Islet of Langerhans (tissue), 1 donor: ENCODE measurements at regions not wholly inside any gene's neighbourhood (a gene's known extent, or its start where the extent isn't known, plus 50 kb on each side); places are given as distances from the start of the nearest gene placed in this dataset.
"Not testable (repeated sequence)": the region's sequence is repeated elsewhere in the genome, so short reads cannot be mapped to it uniquely, and the experiment has no call there.

Experiments
- FAIRE-seq: peaks from one replicate; lab custom pipeline; 2011; peaks lifted over from hg19 to GRCh38; lab: Jason Lieb, UNC

DNA sequence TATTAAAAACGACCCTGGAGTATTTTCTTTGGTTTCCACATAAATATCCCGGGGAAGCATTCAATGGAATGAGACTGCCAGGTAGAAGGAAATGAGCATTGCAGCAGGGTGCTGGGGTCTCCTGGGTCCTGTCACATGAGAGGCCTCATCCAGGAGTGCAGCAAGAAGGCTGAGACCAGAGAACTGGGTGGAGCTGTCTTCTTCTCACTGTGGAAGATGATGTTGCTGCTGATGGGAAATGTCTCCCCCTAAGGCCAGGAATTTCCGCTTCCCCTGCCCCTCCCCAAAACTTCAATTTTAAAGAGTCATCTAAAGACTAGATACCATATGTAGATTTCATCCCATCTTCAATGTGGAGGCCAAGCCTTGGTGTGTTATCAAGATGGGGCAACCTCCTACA is 95.2 kb upstream of the SIX2 start:
- FAIRE-seq = no peak

DNA sequence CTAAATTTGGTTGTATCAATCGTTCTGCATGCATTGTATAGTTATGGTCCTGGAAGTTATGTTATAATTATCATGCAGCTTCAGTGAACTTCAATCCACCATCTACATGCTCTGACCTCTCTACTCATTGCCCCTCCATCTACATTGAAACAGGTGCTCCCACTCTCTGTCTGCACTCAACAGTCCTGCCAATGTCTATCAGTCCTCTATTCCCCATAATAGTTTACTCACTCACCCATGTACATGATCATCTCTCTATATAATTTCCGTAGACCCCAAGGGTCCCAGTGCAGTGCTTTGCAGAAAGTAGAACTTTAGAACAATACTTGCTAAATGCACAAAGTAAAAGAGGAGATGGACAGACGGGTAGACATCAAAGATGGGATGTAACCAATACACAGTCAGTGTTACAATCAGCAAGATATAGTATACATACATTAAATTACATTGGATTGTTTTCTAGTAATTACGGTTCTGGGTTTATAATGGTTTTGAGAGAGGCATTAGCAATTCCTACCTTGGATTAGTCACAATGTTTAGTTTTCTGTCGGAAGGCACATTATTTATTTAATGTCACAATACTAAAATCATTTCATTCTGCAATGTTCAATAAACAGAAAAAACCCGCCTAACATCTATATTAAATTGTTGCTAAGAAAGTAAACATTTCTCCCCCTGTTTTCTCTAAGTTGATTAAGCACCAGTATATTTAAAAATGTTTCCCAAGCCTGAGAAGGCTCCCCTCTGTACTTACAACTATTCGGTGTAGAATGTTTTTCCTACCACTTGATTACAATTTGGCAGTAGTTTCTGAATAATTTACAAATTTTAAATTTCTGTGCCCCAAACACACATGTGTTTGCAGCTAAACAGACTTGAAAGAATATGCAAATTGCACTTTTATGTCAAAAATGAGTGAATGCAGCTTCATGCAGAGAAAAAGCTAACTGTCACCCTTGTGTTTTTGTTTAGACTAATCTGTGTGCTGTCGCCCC is 94.4 kb upstream of the SIX2 start:
- FAIRE-seq = no peak

- no peak for FAIRE-seq
Measured at GRCh38 chr2:45102579-45103117, 93.4 kb upstream of the SIX2 start.

- no peak for FAIRE-seq
Measured at GRCh38 chr2:45102141-45102540, 92.9 kb upstream of the SIX2 start.

- no peak for FAIRE-seq
Measured at GRCh38 chr2:45096996-45097395, 87.7 kb upstream of the SIX2 start.

DNA sequence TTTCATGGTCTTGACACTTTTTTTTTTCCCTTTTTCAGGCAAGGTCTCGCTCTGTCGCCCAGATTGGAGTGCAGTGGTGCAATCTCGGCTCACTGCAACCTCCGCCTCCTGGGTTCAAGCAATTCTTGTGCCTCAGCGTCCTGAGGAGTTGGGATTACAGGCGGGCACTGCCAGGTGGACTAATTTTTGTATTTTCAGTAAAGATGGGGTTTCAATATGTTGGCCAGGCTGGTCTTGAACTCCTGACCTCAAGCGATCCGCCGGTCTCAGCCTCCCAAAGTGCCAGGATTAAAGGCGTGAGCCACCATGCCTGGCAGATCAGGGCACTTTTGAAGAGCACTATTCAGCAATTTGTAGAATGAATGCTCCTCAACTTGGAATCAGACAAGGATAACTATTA is 86.8 kb upstream of the SIX2 start:
- FAIRE-seq = not testable (repeated sequence)

- FAIRE-seq = no peak
Measured at GRCh38 chr2:45093663-45094062, 84.4 kb upstream of the SIX2 start.

DNA sequence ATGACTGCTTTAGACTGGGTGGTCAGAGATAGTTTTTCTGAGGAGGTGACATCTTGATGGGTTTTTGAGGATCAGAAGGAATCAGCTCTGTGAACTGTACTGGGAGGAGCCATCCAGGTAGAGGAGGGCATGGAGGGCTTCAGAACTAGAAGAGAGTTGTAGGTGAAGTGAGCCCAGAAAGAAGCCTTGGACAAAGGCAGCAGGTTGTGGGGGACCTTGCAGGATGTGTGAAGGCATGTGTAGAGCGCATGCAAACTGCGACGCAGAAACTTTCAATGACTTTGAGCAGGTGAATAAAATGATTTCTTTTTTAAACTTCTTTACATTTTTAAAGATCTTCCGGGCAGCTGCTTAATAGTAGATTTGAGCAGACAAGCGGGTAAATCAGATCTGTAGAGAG is 83.9 kb upstream of the SIX2 start:
- FAIRE-seq = no peak

- FAIRE-seq = no peak
Measured at GRCh38 chr2:45089554-45090261, 80.5 kb upstream of the SIX2 start.

GRCh38 chr2:45085487-45085886 is 76.2 kb upstream of the SIX2 start:
- no peak for FAIRE-seq

- FAIRE-seq = no peak
Measured at GRCh38 chr2:45084361-45085020, 75.2 kb upstream of the SIX2 start.

DNA sequence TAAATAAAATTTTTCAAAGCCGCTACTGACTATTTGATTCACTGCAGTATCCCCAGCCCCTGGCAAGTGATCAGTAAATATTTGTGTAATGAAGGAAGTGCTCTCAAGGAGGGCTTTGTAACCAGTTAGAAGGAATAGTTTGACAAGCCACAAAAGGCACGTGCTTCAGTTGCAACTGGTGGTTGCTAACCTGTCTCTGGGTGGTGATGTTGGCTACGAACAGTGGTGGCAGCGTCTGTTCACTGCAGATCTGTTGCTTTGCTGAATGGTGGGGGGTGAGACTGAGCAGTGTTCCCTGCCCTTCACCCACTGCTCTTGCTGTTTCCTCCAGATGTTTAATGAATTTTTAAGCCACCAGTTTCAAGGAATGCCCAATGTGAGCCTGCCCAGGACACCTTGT is 73.9 kb upstream of the SIX2 start:
- FAIRE-seq = no peak

DNA sequence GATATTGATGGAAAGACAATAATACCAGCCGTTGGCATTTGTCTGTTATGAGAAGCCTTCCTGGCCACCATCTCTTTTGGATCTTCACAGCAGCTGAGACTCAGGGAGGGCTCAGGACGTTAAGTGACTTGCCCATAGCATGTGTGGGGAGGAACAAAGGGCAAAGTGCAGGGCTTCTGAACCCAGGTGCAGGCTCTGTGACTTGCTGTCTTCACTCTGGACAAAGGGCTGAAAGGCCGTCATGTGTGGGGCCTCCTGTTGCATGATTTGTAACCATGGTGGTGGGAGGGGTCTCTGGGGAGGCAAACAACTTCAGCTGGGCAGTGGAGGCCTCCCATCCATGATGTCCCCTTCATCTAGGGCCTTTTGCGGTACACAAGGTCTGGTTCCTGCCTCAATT is 65.5 kb upstream of the SIX2 start:
- no peak for FAIRE-seq

DNA sequence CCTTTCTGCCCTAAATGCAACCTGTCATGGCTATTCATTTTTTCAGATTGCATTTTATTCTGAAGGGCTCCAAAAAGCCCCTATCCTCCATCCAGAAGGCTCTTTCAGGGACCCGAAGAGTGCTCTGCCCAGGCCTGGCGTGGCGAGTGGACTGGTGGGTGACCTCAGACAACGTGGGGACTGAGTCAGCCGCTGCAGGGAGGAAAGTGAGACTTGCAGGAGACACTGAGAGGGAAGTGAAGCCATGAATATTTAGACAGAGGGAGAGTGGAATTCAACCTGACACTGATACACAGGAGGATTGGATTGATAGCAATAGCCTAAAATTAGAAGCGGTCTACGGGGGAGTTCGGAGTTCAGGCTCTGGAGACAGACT is 63.6 kb upstream of the SIX2 start:
- FAIRE-seq = no peak

DNA sequence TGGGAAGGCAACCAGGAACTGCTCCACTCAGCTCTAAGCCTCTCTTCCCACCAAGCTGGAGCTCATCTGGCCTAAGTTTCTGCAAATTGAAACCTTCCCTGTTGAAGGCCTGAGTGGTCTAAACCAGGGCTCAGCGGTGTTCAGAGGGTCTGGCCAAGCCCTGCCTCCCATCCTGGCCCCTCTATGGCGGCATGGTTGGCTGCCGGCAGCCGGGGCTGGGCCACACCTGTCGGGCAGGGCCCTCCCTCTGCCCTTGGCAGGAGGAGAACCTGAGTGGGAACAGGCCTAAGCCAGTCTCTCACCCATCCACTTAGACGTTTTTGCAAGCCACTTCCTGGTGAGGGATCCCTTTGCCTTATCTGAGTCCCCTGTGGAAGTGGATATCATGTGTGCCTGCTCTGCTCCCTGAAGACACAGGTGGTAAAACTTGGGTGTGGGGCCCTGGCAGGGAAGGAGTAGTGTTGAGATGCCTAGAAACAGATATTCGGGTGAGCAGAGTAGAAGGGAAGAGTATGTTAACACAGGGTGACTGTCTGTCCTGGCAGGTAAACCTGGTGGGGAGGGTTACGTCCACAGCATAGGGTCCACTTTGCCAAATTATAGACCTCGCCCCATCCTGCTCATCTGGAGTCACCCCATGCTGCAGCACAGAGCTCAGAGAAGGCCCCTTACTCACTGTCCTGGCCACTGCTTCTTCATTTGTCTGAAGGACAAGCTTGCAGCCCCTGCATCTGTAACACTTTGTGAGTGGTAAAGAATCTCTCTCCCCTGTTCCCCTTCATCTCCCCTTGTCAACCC is 63.0 kb upstream of the SIX2 start:
- no peak for FAIRE-seq

GRCh38 chr2:45070113-45070652 is 60.9 kb upstream of the SIX2 start:
- FAIRE-seq = no peak

- no peak for FAIRE-seq
Measured at GRCh38 chr2:45069684-45070083, 60.4 kb upstream of the SIX2 start.

DNA sequence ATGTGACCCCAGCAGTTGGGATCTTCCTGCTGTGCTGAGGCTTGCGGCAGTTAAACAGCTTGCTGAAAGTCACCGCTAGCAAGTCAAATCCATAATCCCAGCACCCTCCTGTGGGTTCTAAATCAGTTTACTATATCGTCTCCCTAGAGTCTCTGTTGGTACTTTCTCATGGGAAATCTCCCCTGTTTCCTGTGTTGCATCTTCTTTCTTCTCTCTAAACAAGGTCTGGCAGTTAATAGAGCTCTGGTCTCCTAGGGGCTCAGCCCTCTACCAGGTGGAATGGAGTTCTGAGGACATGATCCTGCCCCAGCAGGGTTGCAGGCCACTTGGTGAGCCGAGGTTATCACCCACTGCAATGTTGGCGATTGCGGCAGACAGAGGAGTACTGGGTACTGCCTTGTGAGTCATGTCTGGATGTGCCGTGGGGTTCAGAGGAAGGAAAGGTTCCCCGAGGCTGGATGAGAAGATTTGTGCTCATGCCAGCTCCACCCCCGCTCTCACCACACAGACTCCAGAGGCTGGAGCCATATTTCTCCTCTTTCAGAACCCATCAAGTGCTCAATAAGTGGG is 59.4 kb upstream of the SIX2 start:
- FAIRE-seq = no peak

DNA sequence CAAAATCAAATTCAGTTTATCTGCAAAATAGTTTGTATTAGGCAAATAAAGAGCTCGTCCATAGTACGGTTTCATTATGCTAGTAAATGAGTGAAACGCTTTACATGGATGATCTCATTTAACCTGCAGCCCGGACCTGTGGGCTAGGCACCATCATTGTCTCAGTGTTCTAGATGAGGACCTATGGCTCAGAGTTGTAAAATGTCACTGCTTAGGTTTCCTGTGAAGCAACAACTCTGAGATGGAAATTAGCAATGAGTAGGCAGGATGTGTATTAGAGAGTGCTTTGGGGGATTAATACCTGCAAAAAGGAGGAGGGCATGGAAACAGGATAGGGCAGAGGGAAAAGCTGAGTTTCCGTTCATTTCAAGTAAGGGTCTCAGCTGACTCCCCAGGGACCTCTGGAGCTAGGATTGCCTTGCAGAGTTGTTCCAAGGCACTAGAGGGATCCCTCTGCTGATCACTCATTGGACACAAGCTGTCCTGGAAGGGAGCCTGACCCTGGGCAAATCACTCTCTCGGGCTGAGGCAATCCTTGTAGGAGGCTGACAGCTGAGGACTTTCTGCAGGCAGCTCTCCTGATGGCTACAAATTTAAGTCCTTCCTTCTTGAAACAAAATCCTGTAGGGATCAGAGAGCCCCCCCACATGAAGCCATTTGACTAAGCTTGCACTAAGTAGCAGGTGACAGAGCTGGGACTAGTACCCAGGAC is 58.8 kb upstream of the SIX2 start:
- no peak for FAIRE-seq
